Natural killer cell (primary cell): ENCODE measurements at regions not wholly inside any gene's neighbourhood (a gene's known extent, or its start where the extent isn't known, plus 50 kb on each side); places are given as distances from the start of the nearest gene placed in this dataset.
"Not testable (repeated sequence)": the region's sequence is repeated elsewhere in the genome, so short reads cannot be mapped to it uniquely, and the experiment has no call there.

Source experiments
- ATAC-seq, 3 donors: fragments of 150-1000 bp in 2 of 3; fragments of 200-7000 bp in 1 of 3; cut with Tn5 transposase; 1 replicate in 1 of 3; 2 replicates in 2 of 3; pipeline ENCODE4 v1.10.0; 2021; ENCODE audit warnings: mild to moderate bottlenecking in 2 of 3, moderate library complexity in 2 of 3
- DNase-seq, 2 donors: peaks; one replicate each; pipeline versions ENCODE4 v3.0.0 to v3.0.0-alpha.2; 2013 to 2021; ENCODE audit warnings: mixed read lengths in 1 of 2
- H3K27ac ChIP-seq: one replicate; pipeline ENCODE4 v1.5.1; 2013; ENCODE audit warnings: mild to moderate bottlenecking, low read length
- H3K27me3 ChIP-seq: one replicate; pipeline ENCODE4 v1.6.1; 2013; ENCODE audit warnings: low read length; ENCODE audit not compliant: control insufficient read depth, insufficient read depth
- H3K36me3 ChIP-seq: one replicate; pipeline ENCODE4 v1.6.1; 2013; ENCODE audit warnings: low read length; ENCODE audit not compliant: control insufficient read depth, insufficient read depth
- H3K4me1 ChIP-seq: one replicate; pipeline ENCODE4 v1.6.1; 2013; ENCODE audit warnings: low read length; ENCODE audit not compliant: control insufficient read depth, insufficient read depth
- H3K4me3 ChIP-seq: one replicate; pipeline ENCODE4 v1.5.1; 2013; ENCODE audit warnings: low read length
- H3K9me3 ChIP-seq: one replicate; pipeline ENCODE4 v1.6.1; 2013; ENCODE audit warnings: low read length; ENCODE audit not compliant: control insufficient read depth, insufficient read depth
- H3K27ac Mint-ChIP-seq, 2 donors: one replicate each; pipeline ENCODE4 v1.8.0; 2022; ENCODE audit warnings: mild to moderate bottlenecking in 2 of 2, mixed read lengths in 2 of 2, moderate library complexity in 1 of 2
- H3K27me3 Mint-ChIP-seq, 2 donors: one replicate each; pipeline ENCODE4 v1.8.0; 2022; ENCODE audit warnings: low read depth in 2 of 2, mixed read lengths in 2 of 2
- H3K36me3 Mint-ChIP-seq: one replicate; pipeline ENCODE4 v1.8.0; 2022; ENCODE audit warnings: mixed read lengths
- H3K4me1 Mint-ChIP-seq, 2 donors: one replicate each; pipeline ENCODE4 v1.8.0; 2022; ENCODE audit warnings: mixed read lengths in 2 of 2
- H3K4me3 Mint-ChIP-seq: one replicate; pipeline ENCODE4 v1.8.0; 2022; ENCODE audit warnings: mild to moderate bottlenecking, moderate library complexity, mixed read lengths
- H3K9me3 Mint-ChIP-seq, 2 donors: one replicate each; pipeline ENCODE4 v1.8.0; 2022; ENCODE audit warnings: mixed read lengths in 2 of 2
- CTCF ChIP-seq: fragments of 200-600 bp; IDR thresholded peaks from one replicate; pipeline ENCODE4 v1.8.0; 2022; ENCODE audit warnings: antibody characterized with exemption
- WGBS: methylation state at CpG from one replicate; pipeline ENCODE4 v1.1.7; 2013; ENCODE audit warnings: missing lambda C conversion rate; ENCODE audit not compliant: insufficient coverage; 5-methylcytosine and 5-hydroxymethylcytosine counted together
- intact Hi-C: fragments of 100-400 bp; cut with micrococcal nuclease; formaldehyde crosslinking; loops from one replicate; pipeline ENCODE4 v1.14.2; 2022

GRCh38 chr3:170657312-170657711 lies 71.4 kb upstream of the SLC7A14 start:
- H3K27ac ChIP-seq = no peak overlapping the region
- no peaks in the 10 kb centered on the region for H3K27me3 ChIP-seq
- H3K36me3 ChIP-seq = no peaks in the 10 kb centered on the region
- intact Hi-C loops = no loop called here
- Mint-ChIP-seq H3K4me1 (no peaks in the 10 kb centered on the region), H3K4me3 (no peak overlapping the region), H3K27me3 (peaks cover 3 to 9% of the 10 kb centered on the region in 2 donors), H3K9me3 (no peaks in the 10 kb centered on the region), H3K27ac (no peak overlapping the region), H3K36me3 (no peaks in the 10 kb centered on the region)
- DNase-seq (no peak), ATAC-seq (no peak)
- no peak for TF ChIP-seq CTCF
- no peaks in the 10 kb centered on the region for H3K9me3 ChIP-seq
- WGBS = 96% methylated on average over 2 of the region's 2 CpGs
- H3K4me3 ChIP-seq = no peak overlapping the region
- H3K4me1 ChIP-seq = no peaks in the 10 kb centered on the region

GRCh38 chr3:170656284-170656683 lies 70.4 kb upstream of the SLC7A14 start:
- no peak for ATAC-seq
- DNase-seq = no peak
- no peaks in the 10 kb centered on the region for H3K9me3 Mint-ChIP-seq
- intact Hi-C loops = no loop called here
- Histone ChIP-seq H3K9me3 (no peaks in the 10 kb centered on the region), H3K27me3 (no peaks in the 10 kb centered on the region), H3K4me1 (no peaks in the 10 kb centered on the region), H3K36me3 (no peaks in the 10 kb centered on the region), H3K27ac (no peak overlapping the region), H3K4me3 (no peak overlapping the region)
- H3K27ac Mint-ChIP-seq = no peak overlapping the region
- no peak for TF ChIP-seq CTCF
- H3K36me3 Mint-ChIP-seq = no peaks in the 10 kb centered on the region
- H3K4me3 Mint-ChIP-seq = no peak overlapping the region
- H3K4me1 Mint-ChIP-seq = no peaks in the 10 kb centered on the region
- 82% methylated on average over 2 of the region's 2 CpGs for WGBS
- H3K27me3 Mint-ChIP-seq = peaks cover 6 to 9% of the 10 kb centered on the region in 2 donors

- ATAC-seq (no peak), DNase-seq (no peak)
- WGBS = 88% methylated on average over 21 of the region's 21 CpGs
- Mint-ChIP-seq H3K4me1 (no peaks in the 10 kb centered on the region), H3K4me3 (no peak overlapping the region), H3K27me3 (peaks cover 13 to 21% of the 10 kb centered on the region in 2 donors), H3K27ac (no peak overlapping the region), H3K9me3 (no peaks in the 10 kb centered on the region), H3K36me3 (no peaks in the 10 kb centered on the region)
- Histone ChIP-seq H3K4me3 (no peak overlapping the region), H3K27me3 (no peaks in the 10 kb centered on the region), H3K36me3 (no peaks in the 10 kb centered on the region), H3K4me1 (no peaks in the 10 kb centered on the region), H3K27ac (no peak overlapping the region), H3K9me3 (no peaks in the 10 kb centered on the region)
- TF ChIP-seq CTCF = no peak
- intact Hi-C loops = no loop called here
These were observed 67.9 kb upstream of the SLC7A14 start for GRCh38 chr3:170653801-170654200.

GRCh38 chr3:170651260-170651845 lies 65.5 kb upstream of the SLC7A14 start:
- Mint-ChIP-seq H3K27ac (no peak overlapping the region), H3K36me3 (no peaks in the 10 kb centered on the region), H3K9me3 (no peaks in the 10 kb centered on the region), H3K4me3 (no peak overlapping the region), H3K4me1 (no peaks in the 10 kb centered on the region), H3K27me3 (peaks cover 12 to 17% of the 10 kb centered on the region in 2 donors)
- ATAC-seq (no peak), DNase-seq (no peak)
- 86% methylated on average over 7 of the region's 7 CpGs for WGBS
- Histone ChIP-seq H3K4me1 (no peaks in the 10 kb centered on the region), H3K36me3 (no peaks in the 10 kb centered on the region), H3K9me3 (no peaks in the 10 kb centered on the region), H3K27ac (no peak overlapping the region), H3K4me3 (no peak overlapping the region), H3K27me3 (no peaks in the 10 kb centered on the region)
- intact Hi-C loops = no loop called here
- TF ChIP-seq CTCF = no peak

- H3K27ac ChIP-seq, H3K4me3 Mint-ChIP-seq, H3K9me3 ChIP-seq, H3K27me3 ChIP-seq, H3K4me3 ChIP-seq, H3K27ac Mint-ChIP-seq, H3K4me1 ChIP-seq, ATAC-seq, H3K9me3 Mint-ChIP-seq, DNase-seq, intact Hi-C loops, H3K36me3 Mint-ChIP-seq, H3K4me1 Mint-ChIP-seq, H3K36me3 ChIP-seq: not testable (repeated sequence)
- H3K27me3 Mint-ChIP-seq = peaks cover 12 to 17% of the 10 kb centered on the region in 2 donors
- 68% methylated on average over 5 of the region's 5 CpGs for WGBS
These were observed 64.7 kb upstream of the SLC7A14 start for GRCh38 chr3:170650557-170650956.
